ENCODE measurements at regions not wholly inside any gene's neighbourhood (a gene's known extent, or its start where the extent isn't known, plus 50 kb on each side); places are given as distances from the start of the nearest gene placed in this dataset.

GRCh38 chr7:106957766-106958165 lies 86.7 kb upstream of the PRKAR2B start:
- WGBS, result 74% methylated on average over 2 of the region's 2 CpGs
- TF ChIP-seq POLR2AphosphoS5 (IDR thresholded peaks at IDR 0.05), result no peak
- TF ChIP-seq POLR2A (IDR thresholded peaks at IDR 0.05), result no peak
- TF ChIP-seq, protein P1, sequence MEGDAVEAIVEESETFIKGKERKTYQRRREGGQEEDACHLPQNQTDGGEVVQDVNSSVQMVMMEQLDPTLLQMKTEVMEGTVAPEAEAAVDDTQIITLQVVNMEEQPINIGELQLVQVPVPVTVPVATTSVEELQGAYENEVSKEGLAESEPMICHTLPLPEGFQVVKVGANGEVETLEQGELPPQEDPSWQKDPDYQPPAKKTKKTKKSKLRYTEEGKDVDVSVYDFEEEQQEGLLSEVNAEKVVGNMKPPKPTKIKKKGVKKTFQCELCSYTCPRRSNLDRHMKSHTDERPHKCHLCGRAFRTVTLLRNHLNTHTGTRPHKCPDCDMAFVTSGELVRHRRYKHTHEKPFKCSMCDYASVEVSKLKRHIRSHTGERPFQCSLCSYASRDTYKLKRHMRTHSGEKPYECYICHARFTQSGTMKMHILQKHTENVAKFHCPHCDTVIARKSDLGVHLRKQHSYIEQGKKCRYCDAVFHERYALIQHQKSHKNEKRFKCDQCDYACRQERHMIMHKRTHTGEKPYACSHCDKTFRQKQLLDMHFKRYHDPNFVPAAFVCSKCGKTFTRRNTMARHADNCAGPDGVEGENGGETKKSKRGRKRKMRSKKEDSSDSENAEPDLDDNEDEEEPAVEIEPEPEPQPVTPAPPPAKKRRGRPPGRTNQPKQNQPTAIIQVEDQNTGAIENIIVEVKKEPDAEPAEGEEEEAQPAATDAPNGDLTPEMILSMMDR (IDR thresholded peaks at IDR 0.05), result no peak
- H3K9me3 ChIP-seq, result no peaks in the 10 kb centered on the region
- no peak for DNase-seq (ENCODE audit: low spot score)
- H3K36me3 ChIP-seq, result no peaks in the 10 kb centered on the region
- H3K27ac ChIP-seq, result no peak overlapping the region
- H3K27me3 ChIP-seq (replicated peaks; ENCODE audit: insufficient read depth), result no peaks in the 10 kb centered on the region
- no peaks in the 10 kb centered on the region for H3K4me1 ChIP-seq (replicated peaks)
- no peak overlapping the region for H3K4me3 ChIP-seq
- intact Hi-C loops (cut with DNase I), result no loop called here

DNA sequence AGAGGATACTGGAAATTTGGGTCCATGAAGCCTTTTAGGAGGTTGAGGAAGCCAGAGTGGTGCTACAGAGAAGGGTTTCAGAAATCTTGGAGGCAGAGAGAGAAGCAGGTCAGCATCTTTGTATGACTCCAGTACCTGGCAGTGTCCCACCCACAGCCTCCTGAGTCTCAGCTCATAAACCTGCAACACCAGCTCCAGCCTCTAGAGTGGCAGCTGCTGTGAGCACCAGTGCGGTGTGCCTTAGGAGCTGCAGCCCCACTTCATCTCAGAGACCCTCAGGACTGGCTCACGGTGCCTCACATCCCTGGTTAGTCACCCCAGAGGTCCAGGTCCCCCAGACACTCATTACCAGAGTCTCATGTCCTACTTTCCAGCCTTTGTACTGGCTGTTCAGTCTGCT lies 84.8 kb upstream of the PRKAR2B start:
- DNase-seq (ENCODE audit: low spot score), result no peak
- H3K9me3 ChIP-seq, result no peaks in the 10 kb centered on the region
- H3K36me3 ChIP-seq, result no peaks in the 10 kb centered on the region
- H3K4me3 ChIP-seq, result no peak overlapping the region
- no peaks in the 10 kb centered on the region for H3K27me3 ChIP-seq (replicated peaks; ENCODE audit: insufficient read depth)
- 48% methylated on average over 2 of the region's 2 CpGs for WGBS
- no peak overlapping the region for H3K27ac ChIP-seq
- TF ChIP-seq, protein P1 (IDR thresholded peaks at IDR 0.05), result no peak
- TF ChIP-seq POLR2A (IDR thresholded peaks at IDR 0.05), result no peak
- no peak for TF ChIP-seq POLR2AphosphoS5 (IDR thresholded peaks at IDR 0.05)
- no peaks in the 10 kb centered on the region for H3K4me1 ChIP-seq (replicated peaks)
- intact Hi-C loops (cut with DNase I), result loop anchor here (10.0 kb wide), 1 partner anchor 65 kb away; no protein-coding TSS in a partner anchor

GRCh38 chr7:106962751-106963150 lies 81.8 kb upstream of the PRKAR2B start:
- TF ChIP-seq POLR2A (IDR thresholded peaks at IDR 0.05) (no peak), POLR2AphosphoS5 (IDR thresholded peaks at IDR 0.05) (no peak)
- TF ChIP-seq, protein P1 (IDR thresholded peaks at IDR 0.05), result no peak
- WGBS, result 88% methylated on average over 2 of the region's 2 CpGs

DNA sequence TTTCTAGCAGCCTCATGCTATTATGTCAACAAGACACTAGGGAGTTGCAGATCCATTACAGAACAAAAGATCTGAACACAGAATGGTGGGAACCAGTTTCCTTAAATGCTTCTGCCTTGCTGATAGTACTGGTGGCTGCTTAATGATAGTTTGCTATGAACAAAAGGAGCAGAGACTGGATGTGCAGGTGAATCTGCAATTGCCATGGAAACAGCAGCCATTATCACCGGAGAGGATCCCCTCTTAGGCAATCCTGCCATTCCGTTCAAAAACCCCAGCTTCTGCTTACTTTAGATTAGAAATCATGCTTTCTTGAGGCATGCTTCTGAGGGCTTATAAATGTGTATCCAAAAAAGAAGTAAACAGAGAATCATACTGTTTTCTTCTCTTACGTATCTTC lies 80.0 kb upstream of the PRKAR2B start:
- TF ChIP-seq, protein P1 (IDR thresholded peaks at IDR 0.05), result no peak
- TF ChIP-seq POLR2AphosphoS5 (IDR thresholded peaks at IDR 0.05), result no peak
- no peak for TF ChIP-seq POLR2A (IDR thresholded peaks at IDR 0.05)
- H3K36me3 ChIP-seq, result no peaks in the 10 kb centered on the region
- no peak overlapping the region for H3K4me3 ChIP-seq
- DNase-seq (ENCODE audit: low spot score), result no peak
- WGBS, result 43% methylated on average over 3 of the region's 3 CpGs
- H3K4me1 ChIP-seq (replicated peaks), result no peaks in the 10 kb centered on the region
- no peak overlapping the region for H3K27ac ChIP-seq
- no peaks in the 10 kb centered on the region for H3K9me3 ChIP-seq
- intact Hi-C loops (cut with DNase I), result loop anchor here (10.0 kb wide), 1 partner anchor 60 kb away; no protein-coding TSS in a partner anchor
- no peaks in the 10 kb centered on the region for H3K27me3 ChIP-seq (replicated peaks; ENCODE audit: insufficient read depth)

More at GRCh38 chr7:106962751-106963150, 81.8 kb upstream of the PRKAR2B start:
- H3K9me3 ChIP-seq, result no peaks in the 10 kb centered on the region
- DNase-seq (ENCODE audit: low spot score), result no peak
- H3K4me1 ChIP-seq (replicated peaks), result no peaks in the 10 kb centered on the region
- H3K36me3 ChIP-seq, result no peaks in the 10 kb centered on the region
- intact Hi-C loops (cut with DNase I), result loop anchor here (10.0 kb wide), 1 partner anchor 62 kb away; no protein-coding TSS in a partner anchor
- H3K4me3 ChIP-seq, result no peak overlapping the region
- no peak overlapping the region for H3K27ac ChIP-seq
- no peaks in the 10 kb centered on the region for H3K27me3 ChIP-seq (replicated peaks; ENCODE audit: insufficient read depth)

DNA sequence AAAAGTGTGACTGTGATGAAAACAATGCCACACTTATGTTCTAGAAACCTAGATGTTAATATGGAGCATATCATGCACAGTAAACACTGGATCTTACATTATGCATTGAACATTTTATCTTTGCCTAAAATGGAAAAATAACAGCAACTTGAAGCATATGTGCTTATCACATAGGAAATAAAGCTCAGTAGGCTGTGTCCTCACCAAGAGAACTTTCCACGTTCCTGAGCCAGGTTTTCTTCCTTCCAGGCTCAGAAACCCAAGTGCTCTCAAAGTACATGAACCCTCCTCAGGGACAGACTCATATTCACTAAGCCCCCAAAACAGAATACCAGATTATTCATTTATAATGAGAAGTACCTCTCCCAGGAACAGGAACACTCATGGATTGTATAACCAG lies 79.4 kb upstream of the PRKAR2B start:
- TF ChIP-seq POLR2A (IDR thresholded peaks at IDR 0.05) (no peak), POLR2AphosphoS5 (IDR thresholded peaks at IDR 0.05) (no peak)
- TF ChIP-seq, protein P1 (IDR thresholded peaks at IDR 0.05), result no peak
- intact Hi-C loops (cut with DNase I), result loop anchor here (10.0 kb wide), 1 partner anchor 60 kb away; no protein-coding TSS in a partner anchor
- Histone ChIP-seq H3K9me3 (no peaks in the 10 kb centered on the region), H3K4me1 (replicated peaks) (no peaks in the 10 kb centered on the region), H3K27ac (no peak overlapping the region), H3K4me3 (no peak overlapping the region), H3K36me3 (no peaks in the 10 kb centered on the region), H3K27me3 (replicated peaks; ENCODE audit: insufficient read depth) (no peaks in the 10 kb centered on the region)
- WGBS, result 81% methylated on average over 1 of the region's 1 CpG
- no peak for DNase-seq (ENCODE audit: low spot score)

Data from prostate gland (tissue), 2 donors.